HEK293 (cell line): ENCODE measurements at regions not wholly inside any gene's neighbourhood (a gene's known extent, or its start where the extent isn't known, plus 50 kb on each side); places are given as distances from the start of the nearest gene placed in this dataset.

Experiments used
- CTCF ChIP-seq: fragments of 450-650 bp; formaldehyde crosslinking; IDR thresholded peaks from 2 replicates; pipeline ENCODE4 v1.5.1; 2016; ENCODE audit warnings: missing biosample characterization, missing genetic modification characterization
- MEIS1 ChIP-seq: sonication (generic); formaldehyde crosslinking; IDR thresholded peaks from 2 replicates; pipeline ENCODE4 v1.8.1; 2022; ENCODE audit warnings: missing genetic modification reagents, mild to moderate bottlenecking, borderline replicate concordance
- WT1 ChIP-seq: fragments of 450-650 bp; formaldehyde crosslinking; IDR thresholded peaks from 2 replicates; pipeline ENCODE4 v1.5.1; 2016; ENCODE audit warnings: missing biosample characterization, missing genetic modification characterization
- ZNF10 ChIP-seq: fragments of 450-650 bp; formaldehyde crosslinking; IDR thresholded peaks from 2 replicates; pipeline ENCODE4 v1.5.1; 2017; ENCODE audit warnings: missing biosample characterization, missing genetic modification characterization
- ZNF175 ChIP-seq: fragments of 450-650 bp; formaldehyde crosslinking; IDR thresholded peaks from 2 replicates; pipeline ENCODE4 v1.5.1; 2016; ENCODE audit warnings: missing biosample characterization, missing genetic modification characterization
- ZNF202 ChIP-seq: fragments of 450-650 bp; formaldehyde crosslinking; IDR thresholded peaks from 2 replicates; pipeline ENCODE4 v1.5.1; 2016; ENCODE audit warnings: missing biosample characterization, missing genetic modification characterization, borderline replicate concordance
- ZNF239 ChIP-seq: fragments of 450-650 bp; formaldehyde crosslinking; IDR thresholded peaks from 2 replicates; pipeline ENCODE4 v1.5.1; 2016; ENCODE audit warnings: missing biosample characterization, missing genetic modification characterization
- ZNF302 ChIP-seq: fragments of 450-650 bp; formaldehyde crosslinking; IDR thresholded peaks from 2 replicates; pipeline ENCODE4 v1.5.1; 2016; ENCODE audit warnings: missing biosample characterization, missing genetic modification characterization, low read depth
- ZNF510 ChIP-seq: fragments of 450-650 bp; formaldehyde crosslinking; IDR thresholded peaks from 2 replicates; pipeline ENCODE4 v1.5.1; 2018; ENCODE audit warnings: mild to moderate bottlenecking, missing genetic modification characterization, missing biosample characterization; ENCODE audit not compliant: insufficient replicate concordance
- ZNF600 ChIP-seq: fragments of 450-650 bp; formaldehyde crosslinking; IDR thresholded peaks from 2 replicates; pipeline ENCODE4 v1.5.1; 2016; ENCODE audit warnings: missing biosample characterization, missing genetic modification characterization
- ZNF621 ChIP-seq: fragments of 450-650 bp; formaldehyde crosslinking; IDR thresholded peaks from 2 replicates; pipeline ENCODE4 v1.5.1; 2017; ENCODE audit warnings: missing biosample characterization, missing genetic modification characterization
- ZNF626 ChIP-seq: fragments of 450-650 bp; sonication (Bioruptor Pico); formaldehyde crosslinking; IDR thresholded peaks from 2 replicates; pipeline ENCODE4 v1.5.1; 2018; ENCODE audit warnings: missing biosample characterization, missing genetic modification characterization, inconsistent platforms
- TF ChIP-seq, protein P1 (sequence below): IDR thresholded peaks from 2 replicates; pipeline ENCODE4 v1.6.1; 2011; ENCODE audit warnings: mild to moderate bottlenecking, low read depth, low read length, borderline replicate concordance

DNA sequence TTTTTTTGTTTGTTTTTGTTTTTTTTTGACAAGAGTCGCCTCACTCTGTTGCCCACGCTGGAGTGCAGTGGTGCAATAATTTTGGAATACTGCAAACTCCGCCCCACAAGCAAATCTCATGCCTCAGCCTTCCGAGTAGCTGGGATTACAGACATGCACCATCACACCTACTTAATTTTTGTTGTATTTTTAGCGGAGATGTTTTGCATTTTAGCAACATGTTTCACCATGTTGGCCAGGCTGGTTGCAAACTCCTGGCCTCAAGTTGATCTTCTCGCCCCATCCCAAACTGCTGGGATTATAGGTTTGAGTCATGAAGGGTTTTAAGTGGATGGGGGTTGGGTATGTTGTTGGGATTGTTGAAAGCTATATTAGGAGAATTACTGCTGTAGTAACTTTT is 270.9 kb upstream of the LCORL start:
- TF ChIP-seq MEIS1 (no peak), CTCF (tag by site-specific recombination) (no peak), ZNF600 (tag by site-specific recombination) (no peak), ZNF202 (tag by site-specific recombination) (no peak), ZNF302 (tag by site-specific recombination) (no peak), ZNF10 (tag by site-specific recombination) (no peak), ZNF626 (tag by site-specific recombination) (no peak), ZNF510 (no peak), ZNF621 (no peak), ZNF175 (no peak), ZNF239 (tag by site-specific recombination) (no peak), WT1 (tag by site-specific recombination) (no peak)
- TF ChIP-seq, protein P1, sequence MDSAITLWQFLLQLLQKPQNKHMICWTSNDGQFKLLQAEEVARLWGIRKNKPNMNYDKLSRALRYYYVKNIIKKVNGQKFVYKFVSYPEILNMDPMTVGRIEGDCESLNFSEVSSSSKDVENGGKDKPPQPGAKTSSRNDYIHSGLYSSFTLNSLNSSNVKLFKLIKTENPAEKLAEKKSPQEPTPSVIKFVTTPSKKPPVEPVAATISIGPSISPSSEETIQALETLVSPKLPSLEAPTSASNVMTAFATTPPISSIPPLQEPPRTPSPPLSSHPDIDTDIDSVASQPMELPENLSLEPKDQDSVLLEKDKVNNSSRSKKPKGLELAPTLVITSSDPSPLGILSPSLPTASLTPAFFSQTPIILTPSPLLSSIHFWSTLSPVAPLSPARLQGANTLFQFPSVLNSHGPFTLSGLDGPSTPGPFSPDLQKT = no peak
